DMS53 (cell line): ENCODE measurements at regions not wholly inside any gene's neighbourhood (a gene's known extent, or its start where the extent isn't known, plus 50 kb on each side); places are given as distances from the start of the nearest gene placed in this dataset.
A peak's percentile ranks its signal among the peaks of the same experiment; 100 is the strongest.
"Not testable (repeated sequence)": the region's sequence is repeated elsewhere in the genome, so short reads cannot be mapped to it uniquely, and the experiment has no call there.

Experiments
- DNase-seq: peaks from one replicate; lab custom pipeline; 2025; lab: John Stamatoyannopoulos, UW

- no peak for DNase-seq
Observed at GRCh38 chr5:30479104-30479503, 714.4 kb upstream of the CDH6 start.

- DNase-seq, result no peak
Observed at GRCh38 chr5:30475429-30475828, 718.1 kb upstream of the CDH6 start.

- DNase-seq, result no peak
Observed at GRCh38 chr5:30469691-30470090, 723.8 kb upstream of the CDH6 start.

- DNase-seq, result no peak
Observed at GRCh38 chr5:30458681-30459080, 734.8 kb upstream of the CDH6 start.

GRCh38 chr5:30455484-30455883 is 738.0 kb upstream of the CDH6 start:
- DNase-seq, result not testable (repeated sequence)

GRCh38 chr5:30453168-30453567 is 740.3 kb upstream of the CDH6 start:
- no peak for DNase-seq

- DNase-seq, result no peak
Observed at GRCh38 chr5:30450153-30450552, 743.3 kb upstream of the CDH6 start.

- DNase-seq, result no peak
Observed at GRCh38 chr5:30447431-30447830, 746.1 kb upstream of the CDH6 start.

GRCh38 chr5:30446456-30446855 is 747.0 kb upstream of the CDH6 start:
- no peak for DNase-seq

GRCh38 chr5:30438785-30439184 is 754.7 kb upstream of the CDH6 start:
- peak; percentile 18 for DNase-seq

GRCh38 chr5:30436691-30437090 is 756.8 kb upstream of the CDH6 start:
- DNase-seq, result no peak

GRCh38 chr5:30428866-30429407 is 764.5 kb upstream of the CDH6 start:
- DNase-seq, result peak; percentile 81

GRCh38 chr5:30414078-30414477 is 779.4 kb upstream of the CDH6 start:
- no peak for DNase-seq

GRCh38 chr5:30413540-30413939 is 779.9 kb upstream of the CDH6 start:
- peak; percentile 6 for DNase-seq

GRCh38 chr5:30405821-30406220 is 787.7 kb upstream of the CDH6 start:
- DNase-seq, result no peak

GRCh38 chr5:30401479-30402058 is 791.9 kb upstream of the CDH6 start:
- DNase-seq, result peak; percentile 85

GRCh38 chr5:30398423-30398822 is 795.1 kb upstream of the CDH6 start:
- no peak for DNase-seq

GRCh38 chr5:30392897-30393296 is 800.6 kb upstream of the CDH6 start:
- DNase-seq, result peak; percentile 45

- no peak for DNase-seq
Observed at GRCh38 chr5:30390095-30390494, 803.4 kb upstream of the CDH6 start.

GRCh38 chr5:30387974-30388632 is 805.4 kb upstream of the CDH6 start:
- DNase-seq, result peak; percentile 22

- DNase-seq, result no peak
Observed at GRCh38 chr5:30385754-30386153, 807.7 kb upstream of the CDH6 start.

GRCh38 chr5:30384171-30384570 is 809.3 kb upstream of the CDH6 start:
- DNase-seq, result no peak

GRCh38 chr5:30380228-30380627 is 813.3 kb upstream of the CDH6 start:
- no peak for DNase-seq

GRCh38 chr5:30376848-30377247 is 816.6 kb upstream of the CDH6 start:
- DNase-seq, result no peak
